Activated CD4-positive, alpha-beta memory T cell treated with anti-CD3 and anti-CD28 coated beads for 36 hours (primary cell): ENCODE measurements at regions not wholly inside any gene's neighbourhood (a gene's known extent, or its start where the extent isn't known, plus 50 kb on each side); places are given as distances from the start of the nearest gene placed in this dataset.

ENCODE experiments used
- CTCF ChIA-PET: fragments of 350-600 bp; sonication (Branson Sonifier 250); formaldehyde crosslinking; loops from one replicate; lab custom pipeline; 2021; ENCODE audit warnings: antibody characterized with exemption, inconsistent platforms; lab: Charles Lee
- POLR2A ChIA-PET: fragments of 350-600 bp; sonication (Branson Sonifier 250); formaldehyde crosslinking; loops from one replicate; lab custom pipeline; 2021; ENCODE audit warnings: antibody characterized with exemption; lab: Charles Lee
- DNase-seq: peaks from one replicate; pipeline ENCODE4 v3.0.0-alpha.2; 2020
- H3K27ac Mint-ChIP-seq: one replicate; pipeline ENCODE4 v1.8.0; 2021; ENCODE audit warnings: mixed read lengths
- H3K27me3 Mint-ChIP-seq: one replicate; pipeline ENCODE4 v1.8.0; 2021; ENCODE audit warnings: mixed read lengths
- H3K36me3 Mint-ChIP-seq: one replicate; pipeline ENCODE4 v1.8.0; 2021; ENCODE audit warnings: mixed read lengths
- H3K4me1 Mint-ChIP-seq: one replicate; pipeline ENCODE4 v1.8.0; 2021; ENCODE audit warnings: low read depth, mixed read lengths
- H3K4me3 Mint-ChIP-seq: one replicate; pipeline ENCODE4 v1.8.0; 2021; ENCODE audit warnings: mild to moderate bottlenecking, mixed read lengths
- H3K9me3 Mint-ChIP-seq: one replicate; pipeline ENCODE4 v1.8.0; 2021; ENCODE audit warnings: mixed read lengths
- intact Hi-C: fragments of 100-400 bp; cut with micrococcal nuclease; formaldehyde crosslinking; loops from one replicate; pipeline ENCODE4 v1.15.1; 2023

DNA sequence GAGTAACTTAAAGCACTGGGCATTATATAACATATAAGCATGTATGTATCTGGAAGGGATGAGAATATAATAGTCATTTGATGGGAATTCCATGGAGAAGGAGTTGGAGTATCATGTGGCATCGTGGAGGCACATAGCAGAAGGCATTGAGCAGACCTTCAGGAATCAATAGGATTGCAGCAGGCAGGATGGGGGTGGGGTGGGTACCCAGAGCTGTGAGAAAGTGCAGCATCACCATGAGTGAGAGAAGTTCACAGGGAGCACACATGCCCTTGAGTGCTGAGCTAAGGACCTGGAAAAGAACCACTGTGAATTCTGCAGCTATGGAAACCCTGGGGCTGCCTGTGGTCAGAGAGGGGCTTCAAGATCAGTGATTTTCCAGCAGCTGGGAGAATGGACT is 57.3 kb downstream of the MED10 start:
- peaks cover 6% of the 10 kb centered on the region for H3K9me3 Mint-ChIP-seq
- no peak overlapping the region for H3K27ac Mint-ChIP-seq
- no peaks in the 10 kb centered on the region for H3K27me3 Mint-ChIP-seq
- intact Hi-C loops = no loop called here
- H3K4me1 Mint-ChIP-seq = no peaks in the 10 kb centered on the region
- H3K36me3 Mint-ChIP-seq = peaks cover 7% of the 10 kb centered on the region
- H3K4me3 Mint-ChIP-seq = no peak overlapping the region
- POLR2A ChIA-PET = no interaction called here
- CTCF ChIA-PET = no interaction called here
- no peak for DNase-seq

DNA sequence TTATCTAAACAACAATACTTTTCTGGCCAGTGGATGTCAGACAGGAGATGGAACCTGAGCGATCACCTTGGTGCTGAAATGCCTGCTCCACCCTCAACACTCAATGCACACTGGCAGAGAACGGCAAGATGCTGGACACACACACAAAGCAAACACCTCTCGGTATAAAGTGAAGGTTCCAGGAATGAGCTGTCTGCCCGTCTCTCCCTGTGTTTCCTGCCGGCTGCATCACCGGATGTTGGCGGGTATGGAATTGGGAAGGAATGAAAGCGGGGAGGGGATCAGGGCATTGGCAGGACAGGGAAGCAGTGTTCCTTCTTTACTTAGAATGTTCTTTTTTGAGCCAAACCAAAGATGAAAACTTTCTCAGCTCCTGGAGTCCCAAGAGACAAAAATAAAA is 59.2 kb downstream of the MED10 start:
- ChIA-PET POLR2A (no interaction called here), CTCF (no interaction called here)
- peaks cover 7% of the 10 kb centered on the region for H3K36me3 Mint-ChIP-seq
- H3K9me3 Mint-ChIP-seq = peaks cover 6% of the 10 kb centered on the region
- no peaks in the 10 kb centered on the region for H3K4me1 Mint-ChIP-seq
- H3K27me3 Mint-ChIP-seq = no peaks in the 10 kb centered on the region
- no peak overlapping the region for H3K4me3 Mint-ChIP-seq
- intact Hi-C loops = no loop called here
- no peak for DNase-seq
- H3K27ac Mint-ChIP-seq = no peak overlapping the region

DNA sequence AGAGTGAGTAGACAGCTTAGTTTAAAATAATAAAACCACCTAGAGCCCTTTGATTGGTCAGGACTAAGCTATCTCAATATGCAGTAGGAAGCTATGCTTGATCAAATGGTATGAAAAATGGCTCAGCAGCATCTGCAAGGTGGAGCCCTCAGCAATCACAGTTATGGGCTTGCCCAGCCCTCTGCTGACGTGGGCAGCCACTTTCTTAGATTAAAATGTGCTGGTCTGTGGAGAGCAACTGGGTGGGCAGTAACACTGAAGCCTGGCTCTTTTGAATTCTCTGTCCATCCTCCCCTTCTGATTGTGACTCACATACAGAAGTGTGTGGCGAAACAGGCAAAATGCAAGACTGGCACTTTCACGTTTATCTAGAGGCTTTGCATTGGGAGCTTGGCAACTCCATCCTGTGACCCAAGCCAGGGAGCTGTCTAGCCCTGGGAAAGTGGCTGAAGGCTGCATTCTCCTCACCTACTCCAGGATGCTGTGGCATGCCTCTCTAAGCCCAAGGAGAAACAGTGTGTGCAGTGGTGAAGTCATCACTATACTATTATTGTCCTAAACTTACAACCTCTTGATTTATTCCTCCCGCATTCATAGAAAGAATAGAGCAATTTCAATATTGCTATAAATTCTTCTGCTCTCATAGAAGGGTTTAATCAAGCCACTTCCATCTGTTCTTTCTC is 61.1 kb downstream of the MED10 start:
- DNase-seq = no peak
- peaks cover 7% of the 10 kb centered on the region for H3K36me3 Mint-ChIP-seq
- no peaks in the 10 kb centered on the region for H3K4me1 Mint-ChIP-seq
- intact Hi-C loops = no loop called here
- no peak overlapping the region for H3K27ac Mint-ChIP-seq
- H3K9me3 Mint-ChIP-seq = peaks cover 6% of the 10 kb centered on the region
- H3K4me3 Mint-ChIP-seq = no peak overlapping the region
- ChIA-PET CTCF (no interaction called here), POLR2A (no interaction called here)
- no peaks in the 10 kb centered on the region for H3K27me3 Mint-ChIP-seq

DNA sequence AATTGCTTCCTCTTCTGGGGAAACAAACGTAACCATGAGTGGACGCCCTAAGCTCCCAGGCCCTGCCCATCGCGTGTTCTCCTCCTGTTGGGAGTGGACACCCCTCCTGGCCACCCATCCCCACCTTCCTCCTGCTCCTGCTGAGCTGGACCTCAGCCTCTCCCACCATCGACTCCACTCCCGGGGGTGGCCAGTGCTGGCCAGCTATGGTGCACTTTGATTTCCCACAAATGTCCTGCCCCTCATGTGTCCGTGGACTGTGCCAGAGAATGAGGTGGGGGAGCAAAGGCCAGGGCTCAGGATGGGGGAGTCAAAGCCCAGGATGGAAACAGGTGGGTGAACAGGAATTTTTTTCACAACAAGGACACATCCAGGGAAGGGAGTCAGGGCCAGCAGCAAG is 62.8 kb downstream of the MED10 start:
- no peaks in the 10 kb centered on the region for H3K27me3 Mint-ChIP-seq
- CTCF ChIA-PET = no interaction called here
- DNase-seq = no peak
- intact Hi-C loops = no loop called here
- no peak overlapping the region for H3K4me3 Mint-ChIP-seq
- no peak overlapping the region for H3K27ac Mint-ChIP-seq
- no peaks in the 10 kb centered on the region for H3K4me1 Mint-ChIP-seq
- no peaks in the 10 kb centered on the region for H3K36me3 Mint-ChIP-seq
- POLR2A ChIA-PET = no interaction called here
- no peaks in the 10 kb centered on the region for H3K9me3 Mint-ChIP-seq

DNA sequence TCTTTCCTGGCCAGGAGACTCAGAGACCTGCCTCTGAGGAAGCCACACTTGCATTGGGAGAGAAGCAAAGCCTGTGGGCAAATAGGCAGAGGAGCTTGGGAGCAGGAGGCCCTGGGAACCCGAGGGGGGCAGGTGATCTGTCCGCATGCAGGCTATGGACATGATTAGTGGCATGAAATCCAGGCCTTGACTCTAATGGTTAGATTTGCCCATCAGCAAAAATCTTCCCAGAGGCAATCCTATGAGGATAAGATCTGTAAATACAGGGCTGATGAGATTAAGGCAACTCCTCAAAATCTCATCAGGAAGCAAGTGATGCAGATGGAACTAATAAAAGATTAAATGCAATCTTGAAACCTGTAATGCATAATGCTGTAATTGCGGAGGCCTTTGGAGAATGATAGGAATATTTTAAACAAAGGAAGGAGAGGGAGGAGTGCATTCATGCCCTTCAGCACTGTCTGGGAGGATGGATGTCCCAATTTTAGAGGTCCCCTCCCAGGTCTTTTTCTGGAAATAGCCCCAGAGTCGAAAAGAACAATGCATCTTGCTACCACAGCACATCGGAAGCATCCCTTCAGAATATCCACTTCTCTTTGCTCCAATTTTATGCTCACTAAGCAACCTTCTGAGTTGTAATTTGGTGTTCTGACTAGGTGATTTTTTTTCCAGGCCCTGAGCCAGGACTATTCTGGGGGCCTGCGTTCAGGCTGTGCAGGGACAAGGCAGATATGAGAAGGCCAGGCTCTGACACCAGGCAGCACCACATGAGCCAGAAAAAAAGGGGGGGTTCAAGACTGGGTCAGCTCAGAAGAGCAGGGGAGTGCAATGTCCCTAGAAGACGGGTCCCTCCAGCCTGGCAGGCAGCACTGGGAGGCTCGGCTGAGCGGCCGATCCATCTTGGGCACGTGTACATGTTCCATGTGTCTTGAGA is 66.5 kb downstream of the MED10 start:
- no peak for DNase-seq
- Mint-ChIP-seq H3K4me3 (no peak overlapping the region), H3K27me3 (no peaks in the 10 kb centered on the region), H3K9me3 (no peaks in the 10 kb centered on the region), H3K4me1 (no peaks in the 10 kb centered on the region), H3K27ac (no peak overlapping the region), H3K36me3 (no peaks in the 10 kb centered on the region)
- intact Hi-C loops = no loop called here
- CTCF ChIA-PET = no interaction called here
- POLR2A ChIA-PET = no interaction called here

DNA sequence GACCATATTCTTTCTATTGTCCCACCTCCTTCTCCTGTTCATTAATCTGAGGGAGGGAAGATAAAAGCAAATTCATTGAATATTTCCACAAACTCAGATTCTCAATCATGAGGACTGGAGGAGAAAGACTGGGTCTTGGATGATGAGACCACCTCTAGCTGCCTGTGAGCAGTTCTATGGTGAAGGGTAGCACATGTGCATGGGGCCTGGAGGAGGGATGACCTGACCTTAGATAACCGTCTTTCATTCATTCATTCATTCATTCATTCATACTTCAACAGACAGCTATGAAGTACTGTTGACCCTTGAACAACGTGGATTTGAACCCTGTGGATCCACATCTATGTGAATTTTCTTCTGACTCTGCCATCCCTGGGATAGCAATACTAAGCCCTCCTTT is 68.4 kb downstream of the MED10 start:
- no peak overlapping the region for H3K4me3 Mint-ChIP-seq
- ChIA-PET CTCF (no interaction called here), POLR2A (interaction anchor here (0.5 kb wide), 1 partner anchor 13 kb away, joined by 3 read pairs; no protein-coding TSS in a partner anchor)
- no peaks in the 10 kb centered on the region for H3K27me3 Mint-ChIP-seq
- no peaks in the 10 kb centered on the region for H3K4me1 Mint-ChIP-seq
- H3K27ac Mint-ChIP-seq = no peak overlapping the region
- intact Hi-C loops = no loop called here
- no peaks in the 10 kb centered on the region for H3K9me3 Mint-ChIP-seq
- H3K36me3 Mint-ChIP-seq = no peaks in the 10 kb centered on the region
- no peak for DNase-seq

DNA sequence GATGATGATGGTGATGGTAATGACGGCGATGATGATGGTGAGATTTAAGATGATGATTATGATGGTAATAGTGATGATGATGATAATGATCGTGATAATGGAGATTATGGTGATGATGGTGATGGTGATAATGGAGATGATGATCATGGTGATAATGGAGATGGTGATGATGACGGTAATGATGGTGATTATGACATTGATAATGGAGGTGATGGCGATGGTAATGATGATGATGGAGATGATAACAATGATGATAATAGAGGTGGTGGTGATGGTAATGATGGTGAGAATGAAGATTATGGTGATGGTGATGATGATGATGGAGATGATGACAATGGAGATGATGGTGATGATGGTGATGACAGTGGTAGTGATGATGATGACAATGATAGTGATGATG is 69.7 kb downstream of the MED10 start:
- ChIA-PET POLR2A (no interaction called here), CTCF (no interaction called here)
- DNase-seq = no peak
- Mint-ChIP-seq H3K27me3 (no peaks in the 10 kb centered on the region), H3K36me3 (no peaks in the 10 kb centered on the region), H3K9me3 (no peaks in the 10 kb centered on the region), H3K4me3 (no peak overlapping the region), H3K4me1 (no peaks in the 10 kb centered on the region), H3K27ac (no peak overlapping the region)
- intact Hi-C loops = no loop called here

DNA sequence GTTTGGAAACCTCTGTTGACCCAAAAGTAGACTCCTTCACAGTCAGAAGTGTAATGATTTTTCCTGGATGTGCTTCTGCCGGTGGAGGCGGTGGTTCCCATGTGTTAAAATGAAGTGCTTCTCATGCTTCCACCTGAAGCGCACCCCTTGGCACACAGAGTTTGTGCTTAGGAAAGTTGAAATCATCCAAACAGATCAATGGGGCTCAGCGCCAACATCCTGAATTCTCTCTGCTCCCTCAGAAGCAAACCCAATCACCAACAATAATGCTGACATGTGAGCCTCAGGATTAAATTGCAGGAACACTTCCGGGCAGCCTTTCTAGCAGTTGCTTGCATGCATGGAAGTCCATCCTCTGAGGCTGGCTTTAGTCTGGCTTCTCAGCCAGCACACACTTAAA is 71.0 kb downstream of the MED10 start:
- POLR2A ChIA-PET = no interaction called here
- Mint-ChIP-seq H3K27ac (no peak overlapping the region), H3K4me1 (no peaks in the 10 kb centered on the region), H3K9me3 (no peaks in the 10 kb centered on the region), H3K27me3 (no peaks in the 10 kb centered on the region), H3K36me3 (no peaks in the 10 kb centered on the region), H3K4me3 (no peak overlapping the region)
- DNase-seq = no peak
- CTCF ChIA-PET = no interaction called here
- intact Hi-C loops = no loop called here

DNA sequence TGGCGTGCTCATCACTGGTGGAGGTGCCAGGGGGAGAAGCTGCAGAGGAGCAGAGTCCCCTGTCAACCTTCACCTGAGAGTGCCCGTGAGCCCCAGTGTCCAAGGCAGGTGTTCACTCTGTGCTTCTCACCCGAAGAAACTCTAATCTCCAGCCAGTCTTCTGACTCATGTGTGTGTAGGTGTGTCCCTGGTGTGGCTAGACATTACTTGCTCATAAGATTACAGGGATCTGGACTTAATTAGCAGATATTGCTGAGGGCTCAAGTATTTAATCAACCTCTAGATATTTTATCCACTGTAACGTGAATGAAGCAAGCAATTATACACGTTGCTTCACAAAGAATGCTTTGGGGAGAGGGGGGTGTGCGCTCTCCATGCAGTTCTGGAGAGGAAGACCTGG is 72.5 kb downstream of the MED10 start:
- ChIA-PET CTCF (no interaction called here), POLR2A (no interaction called here)
- no peaks in the 10 kb centered on the region for H3K9me3 Mint-ChIP-seq
- intact Hi-C loops = no loop called here
- no peaks in the 10 kb centered on the region for H3K36me3 Mint-ChIP-seq
- no peaks in the 10 kb centered on the region for H3K4me1 Mint-ChIP-seq
- H3K4me3 Mint-ChIP-seq = no peak overlapping the region
- no peaks in the 10 kb centered on the region for H3K27me3 Mint-ChIP-seq
- no peak overlapping the region for H3K27ac Mint-ChIP-seq
- no peak for DNase-seq

DNA sequence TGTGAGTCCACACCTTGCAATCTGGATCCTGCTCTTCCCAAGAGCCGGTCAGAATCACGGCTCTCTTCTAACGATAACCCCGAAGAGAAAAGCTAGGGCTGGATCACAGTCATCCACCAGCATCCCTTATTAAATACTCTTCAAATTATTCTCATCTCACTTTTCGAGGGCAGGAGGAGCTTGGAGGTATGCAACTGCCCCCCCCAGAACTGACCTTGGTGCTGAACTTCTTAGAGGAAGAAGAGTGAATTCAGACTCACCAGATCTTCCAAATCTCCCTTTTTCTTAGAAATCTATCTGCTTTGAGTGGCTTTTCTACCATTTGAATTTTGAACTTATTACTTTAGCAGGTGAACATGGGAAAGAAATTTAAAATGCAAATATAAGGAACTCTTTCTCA is 75.7 kb downstream of the MED10 start:
- Mint-ChIP-seq H3K9me3 (no peaks in the 10 kb centered on the region), H3K27ac (no peak overlapping the region), H3K4me1 (no peaks in the 10 kb centered on the region), H3K4me3 (no peak overlapping the region), H3K27me3 (no peaks in the 10 kb centered on the region), H3K36me3 (no peaks in the 10 kb centered on the region)
- POLR2A ChIA-PET = no interaction called here
- intact Hi-C loops = no loop called here
- CTCF ChIA-PET = no interaction called here
- no peak for DNase-seq

DNA sequence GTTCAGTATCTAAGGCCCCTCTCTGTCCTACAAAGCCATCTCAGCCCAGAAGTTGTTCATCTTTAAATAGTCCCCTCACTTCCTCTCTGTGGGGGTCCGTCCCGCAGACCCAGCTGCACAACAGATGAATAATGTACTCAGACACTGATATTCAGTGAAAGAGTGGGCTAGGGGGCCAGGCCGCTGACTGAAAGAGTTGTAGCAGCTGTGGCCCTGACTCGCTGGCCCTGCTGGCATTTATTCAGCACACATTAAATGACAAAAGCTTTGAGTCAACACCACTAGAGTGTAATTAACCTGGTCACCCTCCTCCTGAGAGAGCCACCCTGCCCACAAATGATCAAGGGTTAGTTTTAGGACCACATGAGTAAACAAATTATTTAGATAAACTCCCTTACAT is 76.3 kb downstream of the MED10 start:
- no peak overlapping the region for H3K4me3 Mint-ChIP-seq
- no peaks in the 10 kb centered on the region for H3K4me1 Mint-ChIP-seq
- CTCF ChIA-PET = no interaction called here
- no peaks in the 10 kb centered on the region for H3K36me3 Mint-ChIP-seq
- no peaks in the 10 kb centered on the region for H3K9me3 Mint-ChIP-seq
- no peak overlapping the region for H3K27ac Mint-ChIP-seq
- POLR2A ChIA-PET = no interaction called here
- no peaks in the 10 kb centered on the region for H3K27me3 Mint-ChIP-seq
- intact Hi-C loops = no loop called here
- no peak for DNase-seq

DNA sequence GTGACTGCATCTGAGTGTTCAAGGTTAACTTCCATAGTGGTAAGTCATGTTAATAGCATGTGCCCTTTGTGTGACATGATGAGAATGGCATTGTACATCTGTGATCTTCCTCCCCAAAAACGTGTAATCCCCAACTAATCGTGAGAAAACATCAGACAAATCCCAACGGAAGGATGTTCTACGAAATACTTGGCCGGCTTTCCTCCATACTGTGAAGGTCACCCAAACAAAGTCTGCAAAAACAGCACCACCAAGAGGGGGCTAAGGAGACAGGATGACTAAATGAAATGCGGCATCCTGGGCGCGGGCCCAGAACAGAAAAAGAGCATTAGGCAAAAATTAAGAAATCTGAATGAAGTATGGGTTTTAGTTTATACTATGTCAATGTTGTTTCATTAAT is 81.8 kb downstream of the MED10 start:
- POLR2A ChIA-PET = interaction anchor here (0.6 kb wide), 2 partner anchors 14 to 42 kb away, joined by 3 to 4 read pairs; no protein-coding TSS in a partner anchor
- Mint-ChIP-seq H3K4me3 (no peak overlapping the region), H3K27me3 (no peaks in the 10 kb centered on the region), H3K36me3 (peaks cover 3% of the 10 kb centered on the region), H3K27ac (no peak overlapping the region), H3K9me3 (peaks cover 7% of the 10 kb centered on the region), H3K4me1 (no peaks in the 10 kb centered on the region)
- intact Hi-C loops = no loop called here
- no peak for DNase-seq
- CTCF ChIA-PET = no interaction called here

DNA sequence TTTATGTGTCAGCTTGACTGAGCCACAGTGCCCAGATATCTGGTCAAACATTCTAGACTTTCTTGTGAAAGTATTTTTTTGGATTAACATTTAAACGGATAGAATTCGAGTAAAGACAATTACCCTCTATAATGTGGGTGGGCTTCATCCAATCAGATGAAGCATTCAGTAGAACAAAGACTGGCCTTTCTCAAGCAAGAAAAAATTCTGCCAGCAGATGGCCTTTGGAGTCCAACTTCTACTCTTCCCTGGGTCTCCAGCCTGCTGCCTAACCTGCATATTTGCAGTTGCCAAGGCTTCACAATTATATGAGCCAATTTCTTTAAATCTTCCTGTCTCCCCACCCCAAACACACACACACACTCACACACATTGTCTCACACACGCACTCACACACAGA is 86.4 kb downstream of the MED10 start:
- intact Hi-C loops = loop anchor here (2.0 kb wide), 1 partner anchor 285 kb away; no protein-coding TSS in a partner anchor
- Mint-ChIP-seq H3K27me3 (no peaks in the 10 kb centered on the region), H3K4me3 (no peak overlapping the region), H3K27ac (no peak overlapping the region), H3K4me1 (no peaks in the 10 kb centered on the region), H3K9me3 (peaks cover 7% of the 10 kb centered on the region), H3K36me3 (peaks cover 3% of the 10 kb centered on the region)
- ChIA-PET CTCF (no interaction called here), POLR2A (no interaction called here)
- DNase-seq = no peak
